HG02798 (cell line): ENCODE measurements at regions not wholly inside any gene's neighbourhood (a gene's known extent, or its start where the extent isn't known, plus 50 kb on each side); places are given as distances from the start of the nearest gene placed in this dataset.
"Not testable (repeated sequence)": the region's sequence is repeated elsewhere in the genome, so short reads cannot be mapped to it uniquely, and the experiment has no call there.

ENCODE experiments used
- ATAC-seq: cut with Tn5 transposase; IDR thresholded peaks from one replicate; pipeline ENCODE4 v1.9.1; 2021; ENCODE audit warnings: mild to moderate bottlenecking; ENCODE audit not compliant: unreplicated experiment, poor library complexity

DNA sequence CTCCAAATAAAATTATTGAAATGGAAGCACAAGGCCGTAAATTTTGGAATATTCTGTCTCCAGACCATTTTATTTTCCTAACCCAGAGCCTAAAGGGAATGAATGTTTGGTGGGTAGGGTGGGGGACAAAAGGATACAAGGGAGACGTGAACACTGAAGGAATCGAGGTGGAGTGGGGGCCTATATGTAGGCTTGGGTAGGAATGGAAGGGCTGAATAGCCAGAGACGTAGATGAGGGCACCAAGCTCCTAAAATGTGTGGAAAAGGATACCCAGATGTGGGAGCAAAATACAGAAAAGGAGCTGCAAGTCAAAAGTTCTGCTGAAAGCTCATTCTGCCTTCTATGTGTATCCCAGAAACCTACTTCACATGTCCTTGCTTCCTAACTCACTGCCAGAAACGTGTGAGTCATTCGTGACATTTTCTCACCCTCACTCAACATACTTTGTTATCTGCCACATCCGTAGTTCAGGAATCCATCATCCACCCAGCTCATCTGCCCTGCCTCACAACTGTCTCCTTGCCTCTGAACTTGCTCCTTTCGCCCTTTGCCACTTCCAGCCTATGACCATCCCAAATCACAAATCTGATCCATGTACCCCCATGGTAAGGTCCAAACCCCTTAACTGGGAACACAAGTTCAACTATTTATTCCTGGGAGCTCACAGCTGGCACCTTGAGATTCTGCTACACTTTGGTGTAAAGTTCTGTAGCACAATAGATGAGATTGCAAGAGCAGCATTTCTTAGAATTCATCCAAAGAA is 84.1 kb upstream of the PRDX6 start:
- no peak for ATAC-seq

DNA sequence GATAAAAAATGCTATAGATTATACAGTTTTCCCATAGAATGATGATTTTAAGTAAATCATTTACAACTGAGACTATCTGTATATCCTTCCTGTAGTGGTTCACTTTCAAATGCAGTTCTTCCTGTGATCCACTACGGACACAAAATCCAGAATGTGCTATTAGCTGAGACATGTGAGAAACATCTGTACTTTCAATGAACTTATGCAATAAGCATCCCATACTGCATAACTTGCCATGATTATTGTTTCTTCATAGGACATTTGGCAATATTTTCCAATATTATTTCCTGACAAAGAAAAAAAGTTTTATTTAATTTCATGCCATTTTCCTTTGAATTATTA is 83.5 kb upstream of the PRDX6 start:
- ATAC-seq: no peak

DNA sequence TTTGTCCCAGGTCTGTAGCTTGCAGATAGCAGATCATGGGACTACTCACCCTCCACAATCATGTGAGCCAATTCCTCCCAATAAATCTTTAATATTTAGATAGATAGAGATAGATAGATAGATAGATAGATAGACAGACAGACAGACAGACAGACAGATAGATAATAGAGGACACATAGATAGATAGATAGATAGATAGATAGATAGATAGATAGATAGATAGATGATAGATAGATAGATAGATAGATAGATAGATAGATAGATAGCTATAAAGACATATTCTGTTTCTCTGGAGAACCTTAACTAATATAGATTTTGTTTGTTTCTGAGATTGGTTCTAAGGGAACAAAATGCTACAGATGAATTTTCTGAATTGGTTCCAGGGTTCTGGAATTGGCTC is 82.3 kb upstream of the PRDX6 start:
- ATAC-seq: not testable (repeated sequence)

DNA sequence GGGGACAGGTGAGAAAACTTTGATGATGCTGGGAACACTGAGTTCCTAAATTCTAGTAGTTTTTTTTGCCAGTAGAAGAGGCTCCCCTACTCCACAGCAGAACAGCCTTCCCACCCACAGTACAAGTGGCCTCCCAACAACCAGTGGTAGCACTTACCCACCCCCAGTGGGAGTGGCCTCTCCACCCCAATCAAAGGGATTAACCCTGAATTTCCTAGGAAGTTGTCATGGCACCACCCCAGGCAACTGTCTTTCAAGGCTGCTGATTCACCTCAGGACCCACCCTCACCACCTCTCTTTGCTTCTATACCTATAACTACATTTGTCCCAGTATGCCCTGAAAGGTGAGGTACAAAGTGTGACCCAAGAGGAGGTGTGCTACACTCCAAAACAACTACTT is 81.4 kb upstream of the PRDX6 start:
- no peak for ATAC-seq

DNA sequence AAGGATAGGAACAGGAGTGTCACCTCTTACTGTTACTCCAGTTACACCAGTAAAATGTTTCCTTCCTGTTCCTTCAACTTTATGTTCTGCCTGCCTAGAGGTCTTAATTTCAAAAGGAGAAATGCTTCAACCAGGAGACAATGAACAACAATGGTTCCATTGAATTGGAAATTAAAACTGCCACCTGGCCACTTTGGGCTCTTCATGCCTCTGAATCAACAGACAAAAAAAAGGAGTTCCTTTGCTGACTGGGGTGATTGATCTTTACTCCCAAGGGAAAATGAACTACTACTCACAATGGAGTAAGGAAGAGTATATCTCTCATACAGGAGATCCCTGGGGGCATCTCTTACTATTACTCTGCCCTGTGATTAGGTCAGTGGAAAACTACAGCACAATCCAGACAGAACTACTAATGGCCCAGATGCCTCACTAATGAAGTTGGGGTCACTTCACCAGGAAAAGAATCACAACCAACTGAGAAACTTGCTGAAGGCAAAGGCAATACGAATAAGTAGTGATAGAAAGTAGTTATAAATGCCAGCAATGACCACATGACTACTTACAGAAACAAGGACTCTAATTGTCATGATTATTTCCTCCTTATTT is 76.6 kb upstream of the PRDX6 start:
- ATAC-seq: no peak

DNA sequence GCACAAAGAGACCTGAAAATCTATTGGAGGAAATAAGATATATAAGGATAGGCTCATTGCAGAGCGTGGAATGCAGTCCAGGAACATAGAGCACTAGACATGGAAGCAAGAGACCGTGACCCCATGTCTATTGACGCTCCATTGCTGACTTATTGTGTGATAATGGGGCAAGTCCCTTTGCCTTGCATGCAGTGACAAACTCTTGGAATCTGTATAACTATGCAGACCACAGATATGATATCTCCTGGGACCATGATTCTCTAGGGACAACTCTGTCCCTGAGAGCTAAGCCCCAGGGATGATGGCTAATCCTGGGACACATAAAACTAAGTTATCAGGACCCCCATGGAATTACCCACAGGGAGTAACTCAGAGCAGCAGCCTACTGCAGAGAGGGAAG is 73.1 kb upstream of the PRDX6 start:
- no peak for ATAC-seq

DNA sequence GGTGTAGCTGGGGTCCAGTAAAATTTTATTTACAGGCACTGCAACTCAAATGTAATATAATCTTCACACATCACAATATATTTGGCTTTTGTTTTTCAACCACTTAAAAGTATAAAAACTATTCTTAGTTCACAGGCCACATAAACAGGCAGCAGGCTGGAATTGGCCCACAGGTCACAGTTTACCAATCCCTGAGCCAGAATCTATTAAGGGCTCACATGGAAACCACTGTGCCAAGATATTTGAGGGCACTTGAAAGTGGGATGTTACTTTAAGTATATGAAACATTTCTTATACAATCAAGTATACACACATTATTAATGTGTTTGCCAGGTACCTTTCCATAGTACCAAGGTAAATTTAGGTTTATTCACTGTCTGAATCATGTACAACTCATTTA is 71.9 kb upstream of the PRDX6 start:
- ATAC-seq: no peak

DNA sequence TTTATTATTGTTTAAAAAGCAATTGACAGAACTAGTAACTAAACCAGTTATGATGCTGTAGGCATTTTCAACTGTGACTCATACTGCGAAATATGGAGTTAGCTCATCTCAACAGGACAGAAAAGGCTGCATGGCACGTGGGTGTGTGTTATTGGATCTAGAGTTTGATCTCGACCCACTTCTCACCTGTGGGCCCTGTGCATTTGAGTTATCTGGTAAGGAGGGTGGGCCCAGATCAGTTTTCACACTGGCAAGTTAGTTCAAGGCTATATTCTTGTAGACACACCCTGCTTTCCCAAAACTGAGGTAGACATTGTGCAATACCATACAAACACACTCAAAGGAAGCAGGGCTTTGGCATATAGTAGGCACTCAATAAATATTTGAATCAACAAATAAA is 71.3 kb upstream of the PRDX6 start:
- no peak for ATAC-seq

DNA sequence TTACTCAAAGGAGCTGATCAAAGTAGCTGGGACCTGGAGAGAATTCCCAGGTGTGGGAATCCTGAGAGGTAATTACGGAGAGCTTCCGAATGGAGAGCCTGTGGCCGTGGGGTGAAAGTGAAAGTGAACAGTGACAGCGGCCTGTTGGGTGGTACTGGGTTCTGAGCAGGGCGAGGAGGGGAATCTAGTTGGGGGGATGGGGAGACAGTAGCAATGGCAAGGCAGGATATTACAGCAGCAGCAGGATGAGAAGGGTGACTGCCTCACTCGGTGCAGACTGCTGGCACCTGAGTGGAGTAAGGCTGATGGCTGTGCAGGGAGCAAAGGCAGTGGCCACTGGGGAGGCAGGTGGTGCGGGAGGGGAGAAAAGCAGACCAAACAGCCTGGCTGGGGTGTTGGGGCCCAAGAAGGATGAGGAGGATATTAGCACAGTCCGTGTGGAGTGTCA is 70.3 kb upstream of the PRDX6 start:
- no peak for ATAC-seq

DNA sequence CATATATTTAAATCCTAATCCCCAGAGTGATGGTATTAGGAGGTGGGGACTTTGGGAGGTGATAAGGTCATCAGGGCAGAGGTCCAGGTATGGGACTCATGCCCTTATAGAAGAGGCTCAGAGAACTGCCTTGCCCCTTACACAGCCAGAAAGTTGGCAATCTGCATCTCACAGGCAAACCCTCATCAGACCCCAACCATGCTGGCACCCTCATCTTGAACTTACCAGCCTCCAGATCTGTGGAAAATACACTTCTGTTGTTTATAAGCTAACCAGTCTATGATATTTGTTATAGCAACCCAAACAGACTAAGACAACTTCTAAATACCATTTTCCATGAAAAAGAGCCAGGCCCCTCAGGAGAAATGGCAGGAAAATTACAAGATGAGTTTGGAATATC is 69.3 kb upstream of the PRDX6 start:
- ATAC-seq: no peak

DNA sequence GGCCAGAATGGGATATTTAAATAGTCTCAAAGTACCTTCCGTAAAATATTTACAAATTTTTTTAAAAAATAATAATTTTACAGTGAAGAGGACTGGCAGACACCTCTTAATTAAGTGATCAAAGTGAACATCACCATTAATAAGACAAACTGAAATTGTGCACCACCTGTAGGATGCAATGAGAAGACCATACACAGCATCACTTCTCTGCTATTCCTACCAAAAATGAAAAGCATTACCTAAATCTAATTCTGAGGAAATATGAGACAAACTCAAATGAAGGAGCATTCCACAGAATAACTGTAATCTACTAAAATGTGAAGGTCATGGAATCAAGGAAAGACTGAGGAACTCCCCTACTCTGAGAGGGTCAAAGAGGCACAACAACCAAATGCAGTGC is 68.2 kb upstream of the PRDX6 start:
- ATAC-seq: no peak

DNA sequence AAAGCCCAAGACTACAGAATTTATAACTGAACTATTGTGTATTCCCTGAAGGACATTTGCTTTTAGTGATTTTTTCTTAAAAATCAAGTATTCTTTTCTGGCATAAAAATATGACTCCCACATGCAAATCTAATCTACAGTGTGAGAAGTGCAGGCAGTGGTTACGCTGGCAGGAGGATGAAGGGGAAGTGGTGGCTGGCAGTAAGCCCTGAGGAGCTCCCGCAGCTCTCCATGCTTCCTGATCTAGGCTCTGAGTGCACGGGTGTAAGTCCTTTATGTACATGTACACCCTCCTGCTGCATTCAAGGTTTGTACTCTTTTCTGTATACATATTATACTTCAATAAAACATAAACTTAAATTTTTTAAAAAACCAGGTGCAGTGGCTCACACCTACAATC is 67.5 kb upstream of the PRDX6 start:
- no peak for ATAC-seq

DNA sequence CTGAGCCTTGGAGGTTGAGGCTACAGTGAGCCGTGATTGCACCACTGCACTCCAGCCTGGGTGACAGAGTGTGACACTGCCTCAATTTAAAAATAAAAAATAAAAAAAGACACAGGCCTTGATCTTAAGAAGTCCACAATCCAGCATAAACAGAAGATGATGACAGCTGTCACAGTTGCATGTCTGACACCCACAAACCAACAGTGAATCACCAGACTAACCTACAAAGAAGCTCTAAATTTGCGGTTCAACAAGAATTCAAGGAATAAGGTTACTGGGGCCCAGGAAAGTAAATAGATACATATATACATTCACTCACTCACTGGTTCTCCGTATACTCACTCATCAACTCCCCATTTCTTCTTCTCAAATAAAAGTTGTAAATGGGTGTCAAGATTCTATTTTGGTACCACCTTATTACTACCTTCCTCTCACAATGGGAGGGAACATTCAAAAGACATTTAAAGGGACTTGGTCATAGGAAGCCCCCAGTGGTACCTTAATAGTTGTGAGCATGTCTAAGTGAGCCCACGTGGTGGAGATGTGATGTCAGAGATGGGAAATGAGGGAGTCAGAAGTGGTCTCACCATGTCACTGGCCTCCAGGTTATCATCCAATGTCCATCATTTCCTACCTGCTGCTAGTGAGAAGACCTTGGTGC is 66.9 kb upstream of the PRDX6 start:
- ATAC-seq: peak; percentile 5

DNA sequence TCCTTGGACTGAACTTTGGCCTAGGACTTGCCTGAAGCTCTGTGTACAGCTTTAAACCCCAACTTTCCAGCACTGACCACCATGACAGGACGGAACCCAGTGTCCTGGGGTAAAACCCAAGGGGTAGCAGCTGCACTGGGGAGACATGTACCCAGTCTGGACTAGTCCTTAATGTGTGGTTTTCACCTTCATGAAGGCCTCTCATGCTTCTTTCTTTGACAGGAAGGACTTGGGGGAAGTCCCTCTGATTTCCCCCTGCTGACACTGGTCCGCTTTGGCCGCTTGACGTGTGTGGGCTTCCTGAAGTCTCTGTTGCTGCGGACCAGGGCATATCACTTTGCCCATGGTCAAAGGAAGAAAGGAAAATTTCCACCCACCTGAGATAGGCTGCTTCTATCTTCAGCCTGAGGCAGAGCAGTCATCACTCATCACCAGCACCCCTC is 66.3 kb upstream of the PRDX6 start:
- ATAC-seq: peak; percentile 62

DNA sequence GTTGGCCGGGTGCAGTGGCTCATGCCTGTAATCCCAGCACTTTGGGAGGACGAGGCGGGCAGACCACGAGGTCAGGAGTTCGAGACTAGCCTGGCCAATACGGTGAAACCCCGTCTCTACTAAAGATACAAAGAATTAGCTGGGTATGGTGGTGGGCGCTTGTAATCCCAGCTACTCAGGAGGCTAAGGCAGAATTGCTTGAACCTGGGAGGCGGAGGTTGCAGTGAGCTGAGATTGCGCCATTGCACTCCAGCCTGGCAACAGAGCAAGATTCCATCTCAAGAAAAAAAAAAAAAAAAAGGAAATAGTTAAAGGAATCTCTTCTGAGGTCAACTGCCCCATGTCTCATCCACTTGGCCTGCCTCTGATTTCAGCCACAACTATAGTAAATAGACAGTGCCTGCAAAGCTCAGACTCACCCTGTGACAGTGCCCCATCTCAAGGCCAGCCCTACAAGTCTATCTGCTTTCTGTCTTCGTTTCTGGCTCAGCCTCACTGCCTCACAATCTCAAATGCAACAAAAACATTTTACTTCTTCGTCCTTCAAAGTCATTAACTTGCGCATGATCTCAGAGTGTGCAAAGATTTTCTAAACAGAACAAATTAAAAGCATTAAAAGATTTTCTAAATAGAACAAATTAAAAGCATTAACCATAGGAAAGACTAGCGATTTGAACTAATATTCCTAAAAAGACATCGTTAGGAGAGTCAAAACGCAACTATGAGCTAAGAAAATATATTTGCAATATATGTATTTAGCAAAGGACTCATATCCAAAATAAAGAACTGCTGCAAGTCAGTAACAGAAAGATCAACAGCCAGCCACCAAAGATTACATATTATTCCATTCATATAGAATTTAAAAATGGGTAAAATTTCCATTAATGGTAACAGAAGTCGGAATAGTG is 65.0 kb upstream of the PRDX6 start:
- ATAC-seq: no peak

DNA sequence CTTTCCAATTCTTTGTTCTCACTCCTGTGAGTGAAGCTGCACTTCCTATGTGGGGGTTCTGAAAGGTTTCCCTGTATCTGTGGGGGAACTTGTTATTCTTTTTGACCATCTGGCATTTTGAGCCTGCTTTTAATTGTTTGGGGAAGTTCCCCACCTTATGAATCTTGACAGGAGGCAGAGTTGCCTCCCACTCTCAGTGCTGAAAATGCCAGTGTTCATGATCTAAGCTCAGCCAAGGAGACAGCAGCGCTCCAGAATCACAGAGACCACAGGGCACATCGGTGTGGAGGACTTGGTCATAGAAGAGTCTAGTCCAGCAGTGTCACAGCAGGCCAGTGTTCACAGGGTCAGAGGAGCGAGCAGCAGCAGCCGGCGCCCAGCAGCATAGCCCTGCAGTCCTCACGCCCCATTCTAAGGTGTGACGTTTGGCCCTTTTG is 63.8 kb upstream of the PRDX6 start:
- no peak for ATAC-seq

DNA sequence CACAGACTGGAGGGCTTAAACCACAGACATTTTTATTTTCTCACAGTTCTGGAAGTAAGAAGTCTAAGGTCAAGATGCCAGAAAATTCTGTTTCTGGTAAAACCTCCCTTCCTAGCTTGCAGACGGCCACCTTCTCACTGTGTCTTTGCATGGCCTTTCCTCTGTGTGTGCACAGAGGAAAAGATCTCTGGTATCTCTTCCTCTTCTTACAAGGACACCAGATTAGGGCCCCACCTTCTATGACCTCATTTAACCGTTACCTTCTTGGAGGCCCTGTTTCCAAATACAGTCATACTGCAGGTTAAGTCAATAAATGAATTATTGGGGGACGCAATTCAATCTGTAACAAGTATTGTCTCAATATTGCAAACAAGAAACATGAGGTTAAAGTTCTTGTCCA is 63.0 kb upstream of the PRDX6 start:
- ATAC-seq: peak; percentile 39

DNA sequence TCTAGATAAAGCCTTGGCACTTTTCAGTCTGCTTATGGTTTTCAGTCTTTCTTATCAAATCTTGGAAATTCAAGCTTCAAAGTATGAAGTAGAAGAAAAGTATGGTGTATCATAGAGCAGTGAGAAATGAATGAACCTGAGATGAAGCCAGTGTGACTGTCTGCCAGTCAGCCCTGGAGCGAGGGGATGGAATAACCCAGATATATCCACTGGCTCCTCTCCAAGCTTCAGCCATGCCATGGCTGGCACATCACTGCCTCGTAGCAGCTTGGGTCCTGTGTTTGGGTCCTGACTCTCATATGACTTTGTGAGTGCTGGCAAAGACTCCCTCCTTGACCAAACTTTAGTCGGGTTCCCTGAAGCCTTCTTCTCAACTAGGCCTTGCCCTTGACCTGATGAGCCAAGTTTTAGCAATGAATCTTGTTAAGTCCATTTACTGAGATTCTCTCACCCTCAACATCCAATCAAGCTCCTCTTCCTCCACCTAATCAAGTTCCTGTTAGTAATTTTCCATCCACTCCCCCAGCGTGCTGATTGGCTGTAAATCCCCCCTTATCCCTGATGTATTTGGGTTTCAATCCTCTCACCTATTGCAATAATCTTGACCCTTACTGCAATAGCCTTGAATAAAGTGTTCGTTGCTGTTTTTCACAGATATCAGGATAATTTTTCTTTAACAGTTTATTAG is 62.5 kb upstream of the PRDX6 start:
- no peak for ATAC-seq

DNA sequence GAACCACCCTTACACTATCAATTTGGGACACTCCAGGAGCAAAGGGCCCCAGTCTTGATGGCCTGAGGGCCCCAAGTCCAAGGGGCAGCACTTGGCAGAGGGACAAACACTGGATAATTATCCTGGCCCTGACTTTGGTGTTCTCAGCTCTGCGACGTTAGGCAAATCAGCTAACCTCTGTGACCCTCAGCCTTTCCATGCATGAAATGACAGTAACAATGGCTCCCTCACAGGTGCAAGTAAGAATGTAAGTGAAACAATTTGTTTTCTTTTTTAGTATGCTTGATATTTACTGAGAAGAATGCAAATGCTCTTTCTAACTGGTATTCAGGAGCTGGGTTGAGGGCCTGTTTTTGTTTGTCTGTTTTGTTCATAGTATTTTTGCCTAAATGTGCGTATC is 61.6 kb upstream of the PRDX6 start:
- ATAC-seq: peak; percentile 49

DNA sequence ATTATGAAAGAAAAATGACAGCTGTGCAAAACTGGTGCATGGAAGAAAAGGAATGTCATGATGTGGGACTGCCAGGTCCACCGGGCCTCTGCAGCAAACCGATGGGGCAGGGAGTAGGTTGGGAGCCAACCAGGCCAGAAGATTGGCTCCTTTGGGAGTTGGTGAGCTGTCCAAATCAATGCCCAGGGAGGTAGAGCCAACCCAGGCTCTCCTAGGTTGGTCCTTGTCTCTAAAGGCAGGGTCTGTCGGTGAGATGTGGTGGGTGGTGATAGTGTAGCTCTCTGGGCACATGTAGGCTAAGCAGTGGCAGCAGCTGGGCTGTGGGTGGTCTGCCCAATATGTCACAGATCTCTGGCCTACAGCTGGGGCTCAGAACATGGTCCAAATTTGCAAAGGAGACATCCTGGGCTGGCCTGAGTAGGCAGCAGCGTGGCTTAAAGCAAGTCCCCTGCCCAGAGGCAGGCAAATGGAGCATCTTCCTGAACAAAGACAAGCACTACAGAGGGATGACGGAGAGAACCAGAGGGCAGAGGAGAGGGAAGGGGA is 61.2 kb upstream of the PRDX6 start:
- peak; percentile 11 for ATAC-seq
